HK-2 (cell line): ENCODE measurements at regions not wholly inside any gene's neighbourhood (a gene's known extent, or its start where the extent isn't known, plus 50 kb on each side); places are given as distances from the start of the nearest gene placed in this dataset.
"Not testable (repeated sequence)": the region's sequence is repeated elsewhere in the genome, so short reads cannot be mapped to it uniquely, and the experiment has no call there.

Source experiments
- DNase-seq: peaks from one replicate; pipeline ENCODE4 v3.0.0-alpha.2; 2018; ENCODE audit not compliant: unreplicated experiment

GRCh38 chr1:182003953-182004586, 57.4 kb downstream of the ZNF648 start:
- DNase-seq = no peak

DNA sequence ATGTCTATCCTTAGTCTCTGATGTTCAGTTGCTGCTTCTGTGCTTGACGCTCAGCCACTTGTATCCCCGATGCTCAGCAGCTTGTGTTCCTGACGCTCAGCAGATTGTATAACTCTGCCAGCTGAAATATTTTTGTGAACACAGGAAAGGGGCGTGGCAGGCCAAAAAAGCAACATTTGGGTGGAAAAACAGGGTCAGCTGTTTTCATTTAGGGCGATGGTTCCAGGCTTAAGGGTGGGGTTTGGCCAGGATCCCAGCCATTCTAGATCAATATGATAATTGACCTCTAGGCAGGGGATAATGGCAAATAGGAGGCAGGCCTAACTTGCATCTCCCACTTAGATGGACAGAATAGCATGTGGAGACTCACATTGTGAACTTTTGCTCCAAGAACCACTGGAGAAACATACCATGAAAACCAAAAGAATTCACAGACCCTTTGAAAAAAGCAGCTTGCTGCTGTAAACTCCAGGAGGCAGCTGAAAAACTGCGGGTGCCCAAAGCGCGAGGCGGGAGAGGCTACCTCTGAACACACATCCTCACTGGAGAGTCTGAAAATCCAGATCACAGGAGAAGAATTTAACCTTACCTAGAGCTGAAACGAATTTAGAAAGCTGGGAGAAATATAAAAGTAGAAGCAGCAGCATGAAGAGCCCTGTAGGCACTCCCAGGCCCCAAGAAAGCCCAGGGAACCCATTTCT, 58.3 kb downstream of the ZNF648 start:
- no peak for DNase-seq

DNA sequence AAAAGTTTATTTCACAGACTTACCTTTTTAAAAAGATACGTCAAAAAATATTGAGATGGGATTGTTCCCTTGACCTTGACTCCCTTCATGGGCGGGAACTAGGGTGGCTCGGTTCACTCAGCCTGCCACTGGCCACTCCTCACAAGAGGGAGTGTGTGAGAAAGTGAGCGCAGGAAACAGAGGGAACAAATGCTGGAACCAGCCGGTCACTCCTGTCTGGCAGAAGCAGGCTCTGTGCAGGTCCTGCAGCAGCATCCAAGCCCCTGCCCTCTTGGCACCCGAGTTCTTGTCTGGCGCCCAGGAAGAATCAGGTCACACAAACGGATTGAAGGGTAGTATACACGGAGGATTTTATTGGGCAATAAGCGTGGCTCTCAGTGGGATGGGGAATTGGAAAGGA, 58.9 kb downstream of the ZNF648 start:
- DNase-seq = no peak

GRCh38 chr1:181998858-181999257, 62.7 kb downstream of the ZNF648 start:
- no peak for DNase-seq

DNA sequence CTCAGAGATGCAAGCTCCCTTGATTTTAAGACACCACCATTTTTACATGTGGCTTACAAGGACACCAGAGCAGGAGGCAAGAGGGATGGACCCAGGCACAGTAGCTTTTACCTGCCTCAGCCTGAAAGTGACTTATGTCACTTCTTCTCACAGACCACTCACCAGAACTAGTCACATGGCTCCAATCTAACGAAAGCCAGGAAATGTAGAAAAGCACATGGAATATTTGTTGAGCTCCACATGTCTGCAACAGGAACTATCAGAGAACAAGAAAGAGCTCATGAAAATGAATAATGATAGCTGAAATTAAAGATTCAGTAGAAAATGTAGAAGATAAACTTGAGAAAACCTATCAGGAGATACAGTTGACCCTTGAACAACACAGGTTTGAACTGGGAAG, 69.4 kb downstream of the ZNF648 start:
- no peak for DNase-seq

DNA sequence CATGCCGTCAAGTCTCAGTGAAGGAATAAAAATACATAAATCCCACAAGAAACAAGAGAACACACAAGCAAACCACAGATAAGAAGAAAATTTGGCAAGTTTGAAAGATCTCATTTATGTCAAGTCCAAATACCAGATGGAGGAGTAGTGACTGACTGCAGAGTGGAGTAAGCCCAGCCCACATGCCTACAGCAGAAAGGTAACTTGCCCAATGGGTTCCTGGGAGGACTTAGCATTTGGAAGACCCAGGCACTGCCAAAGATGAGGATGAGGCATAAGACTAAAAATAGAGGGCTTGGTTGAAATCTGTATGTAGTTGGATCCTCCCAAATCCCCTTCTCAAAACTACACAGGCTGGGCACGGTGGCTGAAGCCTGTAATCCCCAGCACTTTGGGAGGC, 70.8 kb downstream of the ZNF648 start:
- DNase-seq = no peak

- DNase-seq = no peak
Observed at GRCh38 chr1:181989261-181989920, 72.1 kb downstream of the ZNF648 start.

DNA sequence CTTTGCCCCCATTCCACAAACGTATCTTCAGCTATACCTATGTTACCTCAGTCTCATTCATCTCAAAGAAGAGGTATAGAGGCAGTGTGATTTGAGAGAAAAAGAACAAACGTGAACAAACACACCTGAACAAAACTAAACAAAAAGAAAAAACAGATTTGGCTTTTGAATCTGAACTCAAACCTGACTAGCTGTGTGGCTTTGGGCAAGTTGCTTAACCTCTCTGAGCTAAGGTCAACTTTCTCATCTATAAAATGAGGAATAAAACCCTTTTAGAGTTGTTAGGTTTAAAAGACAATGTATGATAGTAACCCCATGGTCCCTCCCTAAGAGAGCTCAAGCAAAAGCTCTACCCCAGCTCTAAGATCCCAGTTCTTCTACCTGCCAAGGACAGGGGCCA, 73.5 kb downstream of the ZNF648 start:
- DNase-seq = no peak

DNA sequence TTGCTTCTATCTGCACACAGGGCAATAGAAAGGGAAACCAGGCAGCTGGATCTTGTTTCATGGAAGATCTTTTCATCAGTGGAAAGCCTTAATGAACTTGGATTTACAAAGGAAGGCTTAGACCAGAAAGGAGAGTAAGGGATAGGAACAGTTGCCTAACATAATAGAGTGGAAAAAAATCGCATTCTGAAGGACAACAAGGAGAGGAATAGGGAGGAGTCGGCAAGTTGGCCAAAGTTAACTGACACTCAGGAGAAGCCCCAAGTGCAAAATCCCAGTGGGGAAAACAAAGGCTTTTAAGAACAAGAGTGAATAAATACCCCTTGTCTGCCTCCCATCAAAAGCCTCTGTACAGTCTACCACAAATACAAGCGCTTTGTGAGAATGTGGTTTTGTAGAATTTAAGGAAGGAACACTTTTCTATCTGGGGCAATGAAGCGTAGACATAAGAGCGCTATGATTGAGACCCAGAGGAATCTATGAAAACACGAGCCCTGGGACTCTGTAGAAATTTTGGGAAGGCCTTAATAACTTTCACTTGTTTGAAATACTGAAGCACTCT, 74.1 kb downstream of the ZNF648 start:
- DNase-seq = no peak

GRCh38 chr1:181986907-181987305, 74.6 kb downstream of the ZNF648 start:
- DNase-seq = no peak

DNA sequence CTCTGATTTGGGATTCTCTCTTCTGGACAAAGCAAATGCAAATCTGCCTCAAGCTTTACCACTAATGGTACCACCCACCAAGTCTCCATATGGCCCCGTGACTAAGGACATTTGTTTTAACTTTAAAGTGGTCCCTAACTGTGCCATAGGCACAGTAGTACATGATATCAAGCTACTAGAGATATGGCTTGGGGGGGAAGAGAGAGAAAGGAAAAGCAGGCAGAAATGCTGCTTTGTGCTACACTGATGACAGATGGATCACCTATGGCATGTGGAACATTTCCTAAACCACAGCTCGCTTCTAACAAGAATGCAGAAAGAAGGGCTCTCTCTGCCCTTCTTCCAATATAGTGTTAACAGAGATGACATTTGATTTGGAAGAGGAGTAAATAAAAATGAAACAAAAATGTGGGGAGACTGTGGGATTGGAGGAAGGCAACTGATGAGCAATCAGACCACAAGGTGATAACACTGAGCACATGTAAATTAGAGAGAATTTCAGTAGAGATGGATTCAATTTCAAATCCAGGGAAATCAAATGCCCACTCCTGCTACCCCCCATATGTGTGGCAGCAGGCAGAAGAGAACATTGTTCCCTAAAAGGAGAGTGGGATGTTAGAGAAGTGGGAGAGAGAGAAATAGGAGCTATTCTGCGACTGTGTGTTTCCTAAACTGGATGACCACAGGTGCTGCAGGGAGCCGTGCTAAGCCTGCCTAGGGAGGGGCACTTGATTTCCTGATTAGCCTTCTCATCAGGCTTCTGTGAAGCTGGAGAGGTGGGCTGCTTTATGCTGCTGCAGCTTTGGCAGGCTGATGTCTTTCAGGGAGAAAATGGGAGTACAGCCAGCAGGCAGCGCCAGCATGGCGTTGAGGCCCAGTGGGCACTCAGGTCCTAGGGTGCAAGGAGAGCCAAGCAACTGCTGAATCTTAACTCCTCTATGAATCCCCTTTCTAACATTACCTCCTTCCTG, 75.3 kb downstream of the ZNF648 start:
- DNase-seq = no peak

DNA sequence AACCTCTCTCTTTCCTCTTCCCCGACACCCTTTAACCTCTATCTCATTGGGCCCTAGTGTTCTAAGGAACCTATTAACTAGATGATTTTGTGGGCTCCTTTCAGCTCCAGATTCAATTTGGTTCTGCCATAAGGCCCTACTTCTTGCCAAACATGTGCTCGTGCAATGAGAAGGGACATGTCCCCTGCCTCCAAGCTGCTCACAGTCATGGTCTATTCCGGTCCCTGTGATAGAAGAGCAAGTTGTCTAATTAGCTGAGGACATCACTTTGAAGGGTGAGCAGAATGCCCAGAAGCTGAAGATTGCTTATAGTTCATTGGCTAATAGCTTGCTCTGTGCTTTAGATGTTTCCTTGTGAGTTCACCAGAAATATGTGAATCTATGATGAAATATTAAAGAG, 76.2 kb downstream of the ZNF648 start:
- DNase-seq = no peak

DNA sequence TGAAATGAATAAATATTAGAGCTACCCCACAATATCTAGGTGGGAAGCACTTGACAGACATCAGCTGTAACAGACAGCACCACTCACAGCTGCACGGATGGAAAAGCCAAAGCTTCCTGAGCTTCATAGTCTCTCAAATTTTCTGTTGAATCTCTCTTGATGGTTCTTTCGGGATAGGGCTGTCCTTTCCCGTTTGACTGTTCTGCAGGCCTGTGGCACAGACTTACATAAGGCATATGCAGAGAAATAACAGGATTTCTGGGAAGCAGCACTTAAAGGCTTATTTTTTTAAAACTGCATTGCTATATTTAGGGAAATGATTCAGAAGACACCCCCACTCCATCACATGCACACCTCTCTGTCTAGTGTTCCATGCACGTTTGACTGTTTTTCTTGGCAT, 77.5 kb downstream of the ZNF648 start:
- no peak for DNase-seq

DNA sequence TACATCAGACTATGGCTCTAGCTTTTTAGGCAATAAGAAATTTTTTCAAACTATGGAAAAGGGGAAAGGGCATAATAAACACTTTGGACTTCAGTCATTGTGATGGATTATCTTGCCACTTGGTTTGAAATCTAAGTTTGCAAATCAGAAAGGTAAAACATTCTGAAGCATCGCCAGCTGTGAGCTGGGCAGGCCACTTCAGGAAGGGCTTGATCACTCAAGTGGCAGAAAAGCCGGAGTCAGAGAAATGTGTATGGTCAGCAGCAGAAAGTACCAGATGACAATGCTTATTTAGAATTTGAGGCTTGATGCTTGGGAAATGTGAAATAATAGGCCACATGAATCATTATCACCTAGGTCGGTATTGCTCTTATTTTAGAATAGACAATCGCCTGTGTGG, 79.7 kb downstream of the ZNF648 start:
- DNase-seq = no peak

DNA sequence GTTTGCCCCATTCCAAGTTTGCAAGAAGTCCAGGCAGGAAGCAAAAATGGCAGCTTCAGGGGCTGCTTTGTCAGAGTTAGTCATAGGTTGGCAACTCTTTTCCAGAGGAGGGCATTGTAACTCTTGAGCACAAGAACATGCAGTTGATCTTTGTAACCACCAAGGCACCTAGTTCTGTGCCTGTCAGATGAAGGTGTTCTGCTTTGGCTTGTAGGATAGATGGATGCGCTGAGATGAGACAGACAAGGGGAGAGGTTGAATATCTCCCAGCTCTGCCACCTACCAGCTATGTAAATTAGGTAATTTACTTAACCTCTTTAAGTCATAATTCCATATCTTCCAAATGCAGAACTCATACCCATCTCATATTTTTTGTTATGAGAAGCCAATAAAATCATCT, 89.3 kb downstream of the ZNF648 start:
- DNase-seq = no peak

DNA sequence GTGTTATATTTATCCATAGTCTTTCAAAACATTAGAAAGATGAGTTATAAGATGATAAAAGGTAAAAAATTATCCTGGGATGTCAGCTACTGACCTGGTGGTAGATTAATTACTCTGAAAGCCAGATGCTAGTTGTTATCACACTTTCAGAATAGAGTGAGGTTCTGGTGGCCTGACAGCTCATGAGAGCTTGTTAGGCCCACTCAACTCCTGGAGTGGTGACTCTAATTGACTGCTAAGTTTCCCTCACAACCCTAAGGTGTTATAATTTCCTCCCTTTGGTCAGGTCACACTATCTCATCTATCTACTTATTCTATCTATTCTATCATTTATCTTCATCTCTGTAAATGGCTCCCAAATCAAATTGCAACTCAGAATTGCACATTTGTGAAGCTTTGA, 90.1 kb downstream of the ZNF648 start:
- DNase-seq = no peak

DNA sequence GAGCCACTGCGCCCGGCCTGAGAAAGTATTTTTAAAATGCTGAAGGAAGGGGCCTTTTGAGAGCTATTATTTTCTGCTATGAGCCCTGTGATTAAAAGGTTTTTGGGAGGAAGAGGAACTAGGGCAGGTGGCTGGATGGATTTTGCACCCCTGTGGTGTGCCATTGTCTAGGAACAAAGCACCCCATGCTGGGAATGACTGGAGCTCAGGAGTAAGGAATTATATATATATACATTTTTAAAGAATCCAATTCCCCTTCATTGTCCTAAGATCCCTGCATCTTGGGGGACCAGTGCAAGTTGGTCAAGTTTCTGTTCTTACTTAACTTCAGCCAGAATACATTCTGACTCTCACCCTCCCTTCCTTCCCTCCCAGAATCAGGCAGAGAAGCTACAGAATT, 91.6 kb downstream of the ZNF648 start:
- no peak for DNase-seq

DNA sequence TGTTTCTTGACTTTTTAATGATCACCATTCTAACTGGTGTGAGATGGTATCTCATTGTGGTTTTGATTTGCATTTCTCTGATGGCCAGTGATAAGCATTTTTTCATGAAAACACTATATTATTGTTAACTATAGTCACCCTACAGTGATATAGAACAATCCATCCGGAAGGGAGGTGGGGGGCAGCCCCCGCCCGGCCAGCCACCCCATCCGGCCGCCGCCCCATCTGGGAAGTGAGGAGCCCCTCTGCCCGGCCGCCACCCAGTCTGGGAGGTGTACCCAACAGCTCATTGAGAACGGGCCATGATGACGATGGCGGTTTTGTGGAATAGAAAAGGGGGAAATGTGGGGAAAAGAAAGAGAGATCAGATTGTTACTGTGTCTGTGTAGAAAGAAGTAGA, 106.8 kb downstream of the ZNF648 start:
- not testable (repeated sequence) for DNase-seq

DNA sequence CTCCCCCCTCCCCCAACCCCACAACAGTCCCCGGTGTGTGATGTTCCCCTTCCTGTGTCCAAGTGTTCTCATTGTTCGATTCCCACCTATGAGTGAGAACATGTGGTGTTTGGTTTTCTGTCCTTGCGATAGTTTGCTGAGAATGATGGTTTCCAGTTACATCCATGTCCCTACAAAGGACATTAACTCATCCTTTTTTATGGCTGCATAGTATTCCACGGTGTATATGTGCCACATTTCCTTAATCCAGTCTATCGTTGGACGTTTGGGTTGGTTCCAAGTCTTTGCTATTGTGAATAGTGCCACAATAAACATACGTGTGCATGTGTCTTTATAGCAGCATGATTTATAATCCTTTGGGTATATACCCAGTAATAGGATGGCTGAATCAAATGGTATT, 107.3 kb downstream of the ZNF648 start:
- not testable (repeated sequence) for DNase-seq

- no peak for DNase-seq
Observed at GRCh38 chr1:181953596-181953995, 107.9 kb downstream of the ZNF648 start.

- DNase-seq = no peak
Observed at GRCh38 chr1:181951213-181951612, 110.3 kb downstream of the ZNF648 start.

DNA sequence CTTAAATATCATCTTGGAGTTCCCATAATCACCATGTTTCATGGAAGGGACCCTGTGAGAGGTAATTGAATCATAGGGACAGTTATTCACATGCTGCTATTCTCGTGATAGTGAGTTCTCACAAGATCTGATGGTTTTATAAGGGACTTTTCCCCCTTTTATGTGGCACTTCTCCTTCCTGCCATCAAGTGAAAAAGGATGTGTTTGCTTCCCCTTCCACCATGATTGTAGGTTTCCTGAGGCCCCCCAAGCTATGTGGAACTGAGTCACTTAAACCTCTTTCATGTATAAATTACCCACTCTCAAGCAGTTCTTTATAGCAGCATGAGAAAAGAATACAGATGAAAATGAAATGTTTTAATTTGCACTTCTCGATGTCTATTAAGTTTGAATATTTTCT, 112.0 kb downstream of the ZNF648 start:
- no peak for DNase-seq
